Endodermal cell (in vitro differentiated cells): ENCODE measurements at regions not wholly inside any gene's neighbourhood (a gene's known extent, or its start where the extent isn't known, plus 50 kb on each side); places are given as distances from the start of the nearest gene placed in this dataset.

ENCODE experiments used
- DNase-seq: peaks from one replicate; pipeline ENCODE4 v3.0.0-alpha.2; 2017
- H3K27ac ChIP-seq: 2 replicates; pipeline ENCODE4 v1.5.1; 2013; ENCODE audit warnings: mild to moderate bottlenecking, low read depth, low read length, moderate library complexity
- H3K27me3 ChIP-seq: 2 replicates; pipeline ENCODE4 v1.6.1; 2013; ENCODE audit warnings: mild to moderate bottlenecking, low read length, moderate library complexity; ENCODE audit not compliant: insufficient read depth, control insufficient read depth, poor library complexity, severe bottlenecking
- H3K36me3 ChIP-seq: 2 replicates; pipeline ENCODE4 v1.7.0; 2013; ENCODE audit warnings: mild to moderate bottlenecking, low read length, moderate library complexity; ENCODE audit not compliant: control insufficient read depth, insufficient read depth
- H3K4me1 ChIP-seq: one replicate; pipeline ENCODE4 v1.7.0; 2013; ENCODE audit warnings: low read length; ENCODE audit not compliant: control insufficient read depth, insufficient read depth
- H3K4me3 ChIP-seq: 2 replicates; pipeline ENCODE4 v1.5.1; 2013; ENCODE audit warnings: mild to moderate bottlenecking, low read length, moderate library complexity
- H3K9ac ChIP-seq: 2 replicates; pipeline ENCODE4 v1.6.1; 2013; ENCODE audit warnings: mild to moderate bottlenecking, low read length, moderate library complexity; ENCODE audit not compliant: poor library complexity, severe bottlenecking; ENCODE audit errors: extremely low read depth
- H3K9me3 ChIP-seq: 2 replicates; pipeline ENCODE4 v1.6.1; 2013; ENCODE audit warnings: mild to moderate bottlenecking, low read length, moderate library complexity; ENCODE audit not compliant: control insufficient read depth
- H3K27ac Mint-ChIP-seq: 2 replicates; pipeline ENCODE4 v1.8.0; 2020; ENCODE audit warnings: mixed read lengths
- H3K27me3 Mint-ChIP-seq: 2 replicates; pipeline ENCODE4 v1.8.0; 2021; ENCODE audit warnings: mild to moderate bottlenecking, mixed read lengths; ENCODE audit not compliant: insufficient read depth
- H3K36me3 Mint-ChIP-seq: 2 replicates; pipeline ENCODE4 v1.8.0; 2020; ENCODE audit warnings: low read depth, mixed read lengths
- H3K4me1 Mint-ChIP-seq: 2 replicates; pipeline ENCODE4 v1.8.0; 2020; ENCODE audit warnings: mixed read lengths
- H3K4me3 Mint-ChIP-seq: 2 replicates; pipeline ENCODE4 v1.8.0; 2020; ENCODE audit warnings: mild to moderate bottlenecking, moderate library complexity, mixed read lengths
- H3K9me3 Mint-ChIP-seq: 2 replicates; pipeline ENCODE4 v1.8.0; 2020; ENCODE audit warnings: mild to moderate bottlenecking, mixed read lengths
- WGBS, 2 experiments: methylation state at CpG; one replicate each; pipeline versions ENCODE4 v1.1.5 to v1.1.7; 2013; ENCODE audit warnings: missing lambda C conversion rate in 2 of 2, mixed read lengths in 1 of 2; ENCODE audit not compliant: insufficient coverage in 1 of 2, insufficient read length in 1 of 2; 5-methylcytosine and 5-hydroxymethylcytosine counted together
- TF ChIP-seq, protein P1 (sequence below): fragments of 200-600 bp; sonication (generic); conservative IDR thresholded peaks from 2 replicates; pipeline ENCODE4 v1.5.0; 2021; ENCODE audit warnings: antibody characterized with exemption, mild to moderate bottlenecking

DNA sequence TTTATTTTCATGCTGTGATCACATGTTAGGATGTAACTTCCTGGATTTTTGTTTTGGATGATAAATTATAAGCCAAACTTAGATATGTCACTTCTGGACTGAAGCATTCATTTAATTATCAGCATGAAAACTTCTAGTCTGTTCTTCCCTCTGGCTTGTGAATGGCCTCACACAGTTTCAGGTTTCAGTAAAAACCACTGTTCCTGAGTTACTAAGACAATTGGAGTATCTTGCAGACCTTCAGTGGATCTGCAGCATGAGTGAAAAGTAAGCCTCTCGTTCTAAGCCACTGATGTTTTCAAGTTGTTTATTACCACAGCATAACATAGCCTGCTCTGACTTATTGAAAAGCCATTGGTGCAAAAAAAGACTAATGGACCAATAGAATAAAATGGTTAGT is 55.3 kb upstream of the RGS21 start:
- Histone ChIP-seq H3K9me3 (no peaks in the 10 kb centered on the region), H3K4me3 (no peak overlapping the region), H3K36me3 (no peaks in the 10 kb centered on the region), H3K9ac (no peak overlapping the region), H3K4me1 (no peaks in the 10 kb centered on the region), H3K27me3 (no peaks in the 10 kb centered on the region), H3K27ac (no peak overlapping the region)
- WGBS, 2 experiments = 65 to 100% methylated on average over 1 of the region's 1 CpG
- no peaks in the 10 kb centered on the region for H3K9me3 Mint-ChIP-seq
- H3K36me3 Mint-ChIP-seq = no peaks in the 10 kb centered on the region
- no peak for DNase-seq
- TF ChIP-seq, protein P1, sequence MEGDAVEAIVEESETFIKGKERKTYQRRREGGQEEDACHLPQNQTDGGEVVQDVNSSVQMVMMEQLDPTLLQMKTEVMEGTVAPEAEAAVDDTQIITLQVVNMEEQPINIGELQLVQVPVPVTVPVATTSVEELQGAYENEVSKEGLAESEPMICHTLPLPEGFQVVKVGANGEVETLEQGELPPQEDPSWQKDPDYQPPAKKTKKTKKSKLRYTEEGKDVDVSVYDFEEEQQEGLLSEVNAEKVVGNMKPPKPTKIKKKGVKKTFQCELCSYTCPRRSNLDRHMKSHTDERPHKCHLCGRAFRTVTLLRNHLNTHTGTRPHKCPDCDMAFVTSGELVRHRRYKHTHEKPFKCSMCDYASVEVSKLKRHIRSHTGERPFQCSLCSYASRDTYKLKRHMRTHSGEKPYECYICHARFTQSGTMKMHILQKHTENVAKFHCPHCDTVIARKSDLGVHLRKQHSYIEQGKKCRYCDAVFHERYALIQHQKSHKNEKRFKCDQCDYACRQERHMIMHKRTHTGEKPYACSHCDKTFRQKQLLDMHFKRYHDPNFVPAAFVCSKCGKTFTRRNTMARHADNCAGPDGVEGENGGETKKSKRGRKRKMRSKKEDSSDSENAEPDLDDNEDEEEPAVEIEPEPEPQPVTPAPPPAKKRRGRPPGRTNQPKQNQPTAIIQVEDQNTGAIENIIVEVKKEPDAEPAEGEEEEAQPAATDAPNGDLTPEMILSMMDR = no peak
- no peaks in the 10 kb centered on the region for H3K27me3 Mint-ChIP-seq
- H3K27ac Mint-ChIP-seq = no peak overlapping the region
- H3K4me3 Mint-ChIP-seq = no peak overlapping the region
- no peaks in the 10 kb centered on the region for H3K4me1 Mint-ChIP-seq

DNA sequence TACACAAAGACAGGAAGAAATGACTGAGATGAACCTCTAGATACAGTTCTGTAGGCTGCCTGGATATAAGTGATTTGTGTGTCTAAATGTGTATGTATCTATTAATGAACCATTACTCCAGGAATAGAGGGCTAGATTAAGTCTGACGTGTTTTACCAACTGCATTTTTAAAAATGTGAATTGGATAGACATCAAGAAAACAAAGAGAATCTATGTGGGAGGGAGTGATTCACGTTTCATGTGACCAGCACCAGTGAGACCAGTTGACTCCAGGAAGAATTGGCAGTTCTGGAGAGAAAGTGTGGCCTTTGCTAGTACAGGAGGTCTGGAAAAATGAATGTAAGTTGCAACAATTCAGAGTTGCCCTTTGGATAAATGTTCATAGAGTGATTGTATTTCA is 53.4 kb upstream of the RGS21 start:
- no peaks in the 10 kb centered on the region for H3K4me1 ChIP-seq

DNA sequence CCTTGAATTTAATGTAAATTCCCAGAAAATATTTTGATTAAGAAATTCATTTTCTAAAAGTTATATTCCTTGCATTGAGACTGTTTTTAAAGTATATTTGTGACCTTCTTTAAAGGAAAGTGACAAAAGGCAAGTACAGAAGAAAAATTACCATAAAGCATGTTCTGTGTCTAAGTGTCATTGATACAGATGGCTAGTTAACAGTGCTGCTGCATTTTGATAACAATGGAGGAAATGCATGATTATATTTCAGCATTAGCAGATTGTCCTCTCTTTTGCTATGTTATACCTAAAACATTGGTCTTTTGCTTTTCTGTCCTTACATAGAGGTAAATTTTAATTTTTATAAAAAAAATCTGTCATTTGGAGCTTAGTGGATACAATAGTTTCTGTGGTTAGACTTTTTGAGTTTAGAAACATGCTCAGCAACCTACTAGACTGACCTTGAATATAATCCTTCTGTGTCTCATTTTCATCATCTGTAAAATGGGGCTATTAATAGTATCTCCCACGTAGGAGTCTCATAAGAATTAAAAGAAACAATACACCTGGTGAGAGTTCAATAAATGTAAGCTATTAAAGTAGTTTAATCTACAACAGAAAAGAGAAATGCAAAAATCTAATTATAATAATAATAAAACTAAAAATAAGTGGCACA is 51.1 kb upstream of the RGS21 start:
- H3K9me3 ChIP-seq = no peaks in the 10 kb centered on the region
- no peaks in the 10 kb centered on the region for H3K27me3 Mint-ChIP-seq
- TF ChIP-seq, protein P1 = no peak
- no peaks in the 10 kb centered on the region for H3K9me3 Mint-ChIP-seq
- no peak overlapping the region for H3K4me3 Mint-ChIP-seq
- no peaks in the 10 kb centered on the region for H3K36me3 Mint-ChIP-seq
- H3K4me1 Mint-ChIP-seq = no peaks in the 10 kb centered on the region
- no peaks in the 10 kb centered on the region for H3K36me3 ChIP-seq
- H3K9ac ChIP-seq = no peak overlapping the region
- 100% methylated on average over 1 of the region's 1 CpG; no CpG with 5 or more reads in 1 of the 2 experiments for WGBS, 2 experiments
- H3K27ac ChIP-seq = no peak overlapping the region
- no peaks in the 10 kb centered on the region for H3K27me3 ChIP-seq
- H3K27ac Mint-ChIP-seq = no peak overlapping the region
- H3K4me3 ChIP-seq = no peak overlapping the region
- H3K4me1 ChIP-seq = no peaks in the 10 kb centered on the region
- DNase-seq = no peak

More for the DNA sequence above, 53.4 kb upstream of the RGS21 start:
- H3K9me3 Mint-ChIP-seq = no peaks in the 10 kb centered on the region
- Histone ChIP-seq H3K9me3 (no peaks in the 10 kb centered on the region), H3K4me3 (no peak overlapping the region), H3K36me3 (no peaks in the 10 kb centered on the region), H3K9ac (no peak overlapping the region), H3K27ac (no peak overlapping the region), H3K27me3 (no peaks in the 10 kb centered on the region)
- H3K27me3 Mint-ChIP-seq = no peaks in the 10 kb centered on the region
- no peak for DNase-seq
- WGBS, 2 experiments = 78 to 80% methylated on average over 1 to 2 of the region's 2 CpGs
- TF ChIP-seq, protein P1 = no peak
- H3K27ac Mint-ChIP-seq = no peak overlapping the region
- H3K4me3 Mint-ChIP-seq = no peak overlapping the region
- no peaks in the 10 kb centered on the region for H3K4me1 Mint-ChIP-seq
- H3K36me3 Mint-ChIP-seq = no peaks in the 10 kb centered on the region
